Thyroid gland (tissue), 4 donors: ENCODE measurements at regions not wholly inside any gene's neighbourhood (a gene's known extent, or its start where the extent isn't known, plus 50 kb on each side); places are given as distances from the start of the nearest gene placed in this dataset.

Experiments
- POLR2A ChIP-seq, 2 donors: fragments of 450-650 bp; IDR thresholded peaks; one replicate each; pipeline ENCODE4 v1.6.1; 2017; ENCODE audit warnings: antibody characterized with exemption in 2 of 2, mild to moderate bottlenecking in 2 of 2, moderate library complexity in 1 of 2
- TF ChIP-seq, protein P1 (sequence below), 6 experiments: fragments of 200-600 bp in 3 of 6; fragments of 450-650 bp in 3 of 6; sonication (generic) in 3 of 6; IDR thresholded peaks; one replicate each; pipeline ENCODE4 v1.5.1; 2016 to 2019; ENCODE audit warnings: antibody characterized with exemption in 6 of 6, mild to moderate bottlenecking in 2 of 6, inconsistent platforms in 1 of 6, moderate library complexity in 1 of 6

DNA sequence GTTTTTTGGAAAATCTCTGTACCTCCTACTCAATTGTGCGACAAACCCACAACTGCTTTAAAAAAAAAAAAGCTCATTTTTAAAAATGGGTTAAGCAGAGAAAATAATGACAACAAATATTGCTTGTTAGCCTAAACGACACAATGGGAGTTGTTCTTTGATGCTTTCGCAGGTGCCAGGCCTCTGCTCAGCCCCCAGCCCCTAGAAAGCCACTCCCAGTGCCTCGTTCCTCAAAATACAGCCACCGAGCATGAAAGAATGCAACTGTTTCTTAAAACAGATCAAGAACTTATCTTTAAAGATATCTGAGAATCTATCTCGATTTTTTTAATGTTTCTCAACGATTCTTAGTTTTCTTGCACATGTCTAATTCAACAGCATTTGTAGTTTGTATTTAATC, 85.2 kb upstream of the PFKP start:
- TF ChIP-seq POLR2A (IDR thresholded peaks at IDR 0.05) = no peak
- TF ChIP-seq, protein P1, sequence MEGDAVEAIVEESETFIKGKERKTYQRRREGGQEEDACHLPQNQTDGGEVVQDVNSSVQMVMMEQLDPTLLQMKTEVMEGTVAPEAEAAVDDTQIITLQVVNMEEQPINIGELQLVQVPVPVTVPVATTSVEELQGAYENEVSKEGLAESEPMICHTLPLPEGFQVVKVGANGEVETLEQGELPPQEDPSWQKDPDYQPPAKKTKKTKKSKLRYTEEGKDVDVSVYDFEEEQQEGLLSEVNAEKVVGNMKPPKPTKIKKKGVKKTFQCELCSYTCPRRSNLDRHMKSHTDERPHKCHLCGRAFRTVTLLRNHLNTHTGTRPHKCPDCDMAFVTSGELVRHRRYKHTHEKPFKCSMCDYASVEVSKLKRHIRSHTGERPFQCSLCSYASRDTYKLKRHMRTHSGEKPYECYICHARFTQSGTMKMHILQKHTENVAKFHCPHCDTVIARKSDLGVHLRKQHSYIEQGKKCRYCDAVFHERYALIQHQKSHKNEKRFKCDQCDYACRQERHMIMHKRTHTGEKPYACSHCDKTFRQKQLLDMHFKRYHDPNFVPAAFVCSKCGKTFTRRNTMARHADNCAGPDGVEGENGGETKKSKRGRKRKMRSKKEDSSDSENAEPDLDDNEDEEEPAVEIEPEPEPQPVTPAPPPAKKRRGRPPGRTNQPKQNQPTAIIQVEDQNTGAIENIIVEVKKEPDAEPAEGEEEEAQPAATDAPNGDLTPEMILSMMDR (IDR thresholded peaks at IDR 0.05) = no peak
